Adrenal gland (tissue), 9 donors: ENCODE measurements at regions not wholly inside any gene's neighbourhood (a gene's known extent, or its start where the extent isn't known, plus 50 kb on each side); places are given as distances from the start of the nearest gene placed in this dataset.

ENCODE experiments used
- DNase-seq, 7 donors: peaks; one replicate each; pipeline ENCODE4 v3.0.0-alpha.2; 2019 to 2020
- H3K27ac ChIP-seq, 5 donors: fragments of 200-600 bp; sonication (generic) in 4 of 5; 1 replicate in 3 of 5; 2 replicates in 2 of 5; pipeline versions ENCODE4 v1.5.1 to v1.8.0; 2016 to 2020; ENCODE audit warnings: mild to moderate bottlenecking in 1 of 5
- H3K27me3 ChIP-seq: fragments of 200-600 bp; 2 replicates; pipeline ENCODE4 v1.8.0; 2021
- H3K36me3 ChIP-seq, 2 donors: fragments of 200-600 bp; replicated peaks in 1 of 2; 1 replicate in 1 of 2; 2 replicates in 1 of 2; pipeline versions ENCODE4 v1.5.1 to v1.8.0; 2018 to 2022
- H3K4me1 ChIP-seq, 2 donors: fragments of 200-600 bp; replicated peaks in 1 of 2; 1 replicate in 1 of 2; 2 replicates in 1 of 2; pipeline versions ENCODE4 v1.5.1 to v1.8.0; 2018 to 2021
- H3K4me3 ChIP-seq, 4 donors: fragments of 200-600 bp; sonication (generic) in 3 of 4; one replicate each; pipeline ENCODE4 v1.5.1; 2016 to 2018
- H3K9me3 ChIP-seq, 3 donors: fragments of 200-600 bp; sonication (generic) in 1 of 3; replicated peaks in 1 of 3; 1 replicate in 2 of 3; 2 replicates in 1 of 3; pipeline versions ENCODE4 v1.5.1 to v1.8.0; 2016 to 2021
- POLR2A ChIP-seq, 2 donors: fragments of 450-650 bp; IDR thresholded peaks; one replicate each; pipeline ENCODE4 v1.6.1; 2017; ENCODE audit warnings: antibody characterized with exemption in 2 of 2, mild to moderate bottlenecking in 2 of 2, moderate library complexity in 1 of 2
- WGBS, 4 donors: extraction: QIAGEN DNeasy Blood & Tissue Kit in 2 of 4; methylation state at CpG; one replicate each; pipeline versions ENCODE4 v1.1.5 to v1.1.7; 2013 to 2017; 5-methylcytosine and 5-hydroxymethylcytosine counted together
- intact Hi-C, 2 donors: fragments of 100-400 bp; cut with DNase I; formaldehyde crosslinking; loops; one replicate each; pipeline versions ENCODE4 v1.14.1 to v1.15.0; 2022 to 2023
- TF ChIP-seq, protein P1 (sequence below), 6 experiments: fragments of 450-650 bp in 4 of 6; fragments of 200-600 bp in 2 of 6; sonication (generic) in 1 of 6; IDR thresholded peaks; 1 replicate in 5 of 6; 2 replicates in 1 of 6; pipeline versions ENCODE4 v1.5.1 to v1.8.0; 2016 to 2021; ENCODE audit warnings: antibody characterized with exemption in 6 of 6, mild to moderate bottlenecking in 2 of 6, moderate library complexity in 1 of 6
- donor health status: healthy with polysubstance abuse.
- donor health status: Bipolar disorder and iron deficiency.
- donor health status: DM: yes; HTN: yes; CAD: no.
- donor health status: DM: no; HTN: no; CAD: no.
- donor health status: DM: no; HTN: no; CAD: no.

DNA sequence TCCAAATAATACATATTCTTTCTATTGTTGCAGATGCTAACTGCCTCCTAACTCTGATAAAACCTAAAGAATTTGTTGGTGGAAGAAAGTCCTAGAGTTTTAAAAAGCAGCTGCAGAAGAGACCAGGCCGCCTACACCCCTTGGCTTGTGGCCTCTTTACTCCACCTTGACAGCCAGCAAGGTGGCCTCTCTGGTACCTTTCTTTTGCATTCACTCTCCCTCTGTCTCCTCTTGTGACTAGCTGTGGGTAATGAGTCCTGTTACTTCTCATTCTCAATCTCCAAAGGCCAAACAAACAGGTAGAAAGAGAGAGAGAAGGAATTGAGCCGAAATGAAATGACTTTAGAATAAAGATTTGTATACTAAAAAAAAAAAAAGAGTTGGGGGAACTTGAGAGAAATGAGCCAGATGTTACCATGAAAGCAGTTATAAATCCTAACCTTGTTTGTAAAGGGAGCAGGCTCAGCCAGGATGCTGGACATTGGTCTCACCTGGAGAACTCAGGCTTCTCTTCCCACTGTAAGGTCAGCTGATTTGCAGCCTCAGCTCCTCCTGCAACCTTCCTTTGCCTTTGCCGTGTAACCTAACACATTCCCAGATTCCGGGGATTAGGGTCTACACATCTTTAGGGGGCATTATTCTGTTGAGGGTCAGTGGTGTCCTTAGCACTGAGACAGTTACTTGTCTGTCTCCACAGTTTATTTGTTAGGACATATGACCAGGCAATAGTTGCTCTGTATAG lies 164.1 kb upstream of the IRF2BP2 start:
- Histone ChIP-seq H3K36me3 (no peaks in the 10 kb centered on the region), H3K27ac (no peak overlapping the region), H3K9me3 (no peaks in the 10 kb centered on the region), H3K4me1 (peaks cover 0 to 11% of the 10 kb centered on the region in 2 donors), H3K4me3 (no peak overlapping the region), H3K27me3 (peaks cover 15% of the 10 kb centered on the region)
- DNase-seq = no peak
- TF ChIP-seq, protein P1, sequence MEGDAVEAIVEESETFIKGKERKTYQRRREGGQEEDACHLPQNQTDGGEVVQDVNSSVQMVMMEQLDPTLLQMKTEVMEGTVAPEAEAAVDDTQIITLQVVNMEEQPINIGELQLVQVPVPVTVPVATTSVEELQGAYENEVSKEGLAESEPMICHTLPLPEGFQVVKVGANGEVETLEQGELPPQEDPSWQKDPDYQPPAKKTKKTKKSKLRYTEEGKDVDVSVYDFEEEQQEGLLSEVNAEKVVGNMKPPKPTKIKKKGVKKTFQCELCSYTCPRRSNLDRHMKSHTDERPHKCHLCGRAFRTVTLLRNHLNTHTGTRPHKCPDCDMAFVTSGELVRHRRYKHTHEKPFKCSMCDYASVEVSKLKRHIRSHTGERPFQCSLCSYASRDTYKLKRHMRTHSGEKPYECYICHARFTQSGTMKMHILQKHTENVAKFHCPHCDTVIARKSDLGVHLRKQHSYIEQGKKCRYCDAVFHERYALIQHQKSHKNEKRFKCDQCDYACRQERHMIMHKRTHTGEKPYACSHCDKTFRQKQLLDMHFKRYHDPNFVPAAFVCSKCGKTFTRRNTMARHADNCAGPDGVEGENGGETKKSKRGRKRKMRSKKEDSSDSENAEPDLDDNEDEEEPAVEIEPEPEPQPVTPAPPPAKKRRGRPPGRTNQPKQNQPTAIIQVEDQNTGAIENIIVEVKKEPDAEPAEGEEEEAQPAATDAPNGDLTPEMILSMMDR (IDR thresholded peaks at IDR 0.05) = no peak
- no peak for TF ChIP-seq POLR2A (IDR thresholded peaks at IDR 0.05)
- intact Hi-C loops = no loop called here
- 93 to 98% (median 96%) methylated on average over 4 of the region's 4 CpGs for WGBS, 4 donors

DNA sequence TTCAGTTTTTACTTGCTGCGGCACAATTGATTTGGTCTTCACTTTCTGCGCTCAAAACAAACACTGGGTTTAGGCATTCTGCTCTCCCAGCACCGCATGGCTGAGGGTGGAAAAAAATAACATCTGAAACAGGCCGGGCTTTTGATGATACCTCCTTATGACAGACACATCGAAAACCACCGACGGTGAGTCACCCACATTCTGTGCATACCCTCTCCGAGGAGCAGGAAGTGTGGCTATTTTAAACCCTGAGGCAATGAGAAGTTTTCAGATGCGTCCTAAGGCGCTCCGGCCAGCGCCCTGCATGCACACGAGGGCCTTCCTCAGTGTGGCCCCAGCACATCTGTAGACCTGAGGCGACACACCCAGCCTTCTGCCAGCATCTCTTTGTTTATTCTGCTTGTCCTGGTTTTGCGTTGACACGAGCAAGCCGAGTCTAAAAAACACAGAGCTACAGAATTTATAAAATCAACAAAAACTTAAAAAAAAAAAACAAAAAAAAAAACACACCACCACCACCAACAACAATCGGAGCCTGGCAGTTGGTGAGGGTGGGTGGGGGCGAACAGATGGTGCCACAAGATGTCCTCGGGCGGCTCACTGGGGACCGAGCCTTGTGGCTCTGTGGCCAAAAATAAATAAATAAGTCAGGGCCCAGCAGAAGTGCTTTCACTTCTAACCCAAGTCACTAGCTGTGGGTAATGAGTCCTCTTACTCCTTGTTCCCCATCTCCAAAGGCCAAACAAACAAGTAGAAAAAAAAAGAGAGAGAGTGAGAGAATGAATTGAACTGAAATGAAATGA lies 162.6 kb upstream of the IRF2BP2 start:
- intact Hi-C loops = no loop called here

DNA sequence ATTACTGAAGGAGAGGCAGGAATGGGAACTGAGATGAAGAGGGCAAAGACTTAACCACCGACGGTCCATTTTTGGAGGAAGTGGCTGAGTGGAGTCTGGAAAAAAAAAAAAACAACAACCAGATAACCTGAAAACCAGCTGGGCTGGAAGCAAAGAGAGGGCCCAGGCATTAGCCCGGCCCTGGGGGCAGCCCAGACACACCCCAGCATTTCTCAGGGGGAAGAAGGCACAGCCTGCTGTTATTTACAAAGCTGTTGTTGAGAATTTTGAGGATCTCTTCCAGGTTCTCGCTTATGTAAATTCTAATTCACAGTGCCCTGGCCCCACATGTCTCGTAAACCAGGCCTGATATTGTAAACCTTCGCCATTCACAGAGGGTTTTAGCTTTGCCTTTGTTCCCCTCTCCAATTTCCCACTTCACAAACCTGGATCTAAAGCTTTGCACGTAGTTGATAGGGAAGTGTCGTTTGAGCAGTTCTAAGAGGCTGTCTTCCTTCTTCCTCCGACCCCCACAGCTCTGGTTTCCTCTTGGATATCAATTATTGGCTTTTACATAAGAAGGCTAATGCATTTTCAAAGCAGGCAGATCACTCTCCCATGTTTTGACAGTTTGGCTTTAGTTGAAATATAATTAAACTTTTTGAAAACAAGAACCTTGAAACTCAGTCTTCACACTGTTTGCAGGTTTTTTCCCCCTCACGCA lies 161.8 kb upstream of the IRF2BP2 start:
- no peaks in the 10 kb centered on the region for H3K36me3 ChIP-seq
- no peak overlapping the region for H3K4me3 ChIP-seq
- no peaks in the 10 kb centered on the region for H3K9me3 ChIP-seq
- H3K4me1 ChIP-seq = peaks cover 0 to 11% of the 10 kb centered on the region in 2 donors
- TF ChIP-seq, protein P1 (IDR thresholded peaks at IDR 0.05) = no peak
- no peak for TF ChIP-seq POLR2A (IDR thresholded peaks at IDR 0.05)
- H3K27ac ChIP-seq = peak overlapping the region in 2 of 5 donors; percentile 27 to 37
- 68 to 79% (median 72%) methylated on average over 10 of the region's 10 CpGs for WGBS, 4 donors
- intact Hi-C loops = no loop called here
- no peak for DNase-seq
- peaks cover 5% of the 10 kb centered on the region for H3K27me3 ChIP-seq

More for the DNA sequence above, 162.6 kb upstream of the IRF2BP2 start:
- 41 to 53% (median 44%) methylated on average over 22 of the region's 22 CpGs for WGBS, 4 donors
- no peaks in the 10 kb centered on the region for H3K36me3 ChIP-seq
- TF ChIP-seq POLR2A (IDR thresholded peaks at IDR 0.05) = no peak
- TF ChIP-seq, protein P1 (IDR thresholded peaks at IDR 0.05) = peak in 1 of 6 experiments; percentile 8
- H3K27me3 ChIP-seq = peaks cover 8% of the 10 kb centered on the region
- H3K9me3 ChIP-seq = no peaks in the 10 kb centered on the region
- no peak overlapping the region for H3K4me3 ChIP-seq
- DNase-seq = peak; percentile 12 to 88 (median 73)
- H3K4me1 ChIP-seq = peaks cover 0 to 11% of the 10 kb centered on the region in 2 donors
- peak overlapping the region in 2 of 5 donors; percentile 27 to 37 for H3K27ac ChIP-seq
